Right lobe of liver (tissue), 6 donors: ENCODE measurements at regions not wholly inside any gene's neighbourhood (a gene's known extent, or its start where the extent isn't known, plus 50 kb on each side); places are given as distances from the start of the nearest gene placed in this dataset.

Source experiments
- ATAC-seq, 4 donors: fragments of 200-7000 bp; cut with Tn5 transposase; one replicate each; pipeline ENCODE4 v1.9.1; 2020; ENCODE audit warnings: mild to moderate bottlenecking in 4 of 4, moderate library complexity in 4 of 4
- DNase-seq, 3 donors: peaks; one replicate each; pipeline ENCODE4 v3.0.0-alpha.2; 2020
- H3K27ac ChIP-seq, 3 donors: fragments of 200-600 bp; one replicate each; pipeline ENCODE4 v1.8.0; 2022
- H3K27me3 ChIP-seq, 2 donors: fragments of 200-600 bp; one replicate each; pipeline ENCODE4 v1.8.0; 2022
- H3K36me3 ChIP-seq, 4 donors: fragments of 200-600 bp; sonication (generic) in 1 of 4; one replicate each; pipeline versions ENCODE4 v1.5.1 to v1.8.0; 2017 to 2022; ENCODE audit warnings: control low read depth in 1 of 4
- H3K4me1 ChIP-seq, 4 donors: fragments of 200-600 bp; sonication (generic) in 1 of 4; one replicate each; pipeline versions ENCODE4 v1.5.1 to v1.8.0; 2017 to 2022; ENCODE audit warnings: control low read depth in 1 of 4
- H3K4me3 ChIP-seq, 3 donors: fragments of 200-600 bp; one replicate each; pipeline ENCODE4 v1.8.0; 2022
- H3K9me3 ChIP-seq, 4 donors: fragments of 200-600 bp; sonication (generic) in 1 of 4; one replicate each; pipeline versions ENCODE4 v1.5.1 to v1.8.0; 2017 to 2022; ENCODE audit warnings: control low read depth in 1 of 4
- POLR2A ChIP-seq: fragments of 450-650 bp; IDR thresholded peaks from one replicate; pipeline ENCODE4 v1.6.1; 2017; ENCODE audit warnings: antibody characterized with exemption, mild to moderate bottlenecking
- WGBS: methylation state at CpG from one replicate; pipeline ENCODE4 v1.1.6; 2018; ENCODE audit warnings: low coverage, low lambda C conversion rate; ENCODE audit not compliant: insufficient coverage; ENCODE audit errors: missing lambda C conversion rate; 5-methylcytosine and 5-hydroxymethylcytosine counted together
- intact Hi-C, 2 donors: fragments of 100-400 bp; cut with DNase I; formaldehyde crosslinking; loops; one replicate each; pipeline versions ENCODE4 v1.11.2 to v1.14.1; 2022
- TF ChIP-seq, protein P1 (sequence below), 4 donors: fragments of 200-600 bp in 3 of 4; fragments of 450-650 bp in 1 of 4; IDR thresholded peaks; one replicate each; pipeline versions ENCODE4 v1.5.1 to v1.8.0; 2016 to 2022; ENCODE audit warnings: antibody characterized with exemption in 4 of 4, mild to moderate bottlenecking in 2 of 4
- donor health status: DM: no; HTN: yes; CAD: no.
- donor health status: DM: no; HTN: no; CAD: no.
- donor health status: DM: no; HTN: no; CAD: no.
- donor health status: DM: no; HTN: yes; CAD: no.
- donor health status: DM: no; HTN: yes; CAD: no.

DNA sequence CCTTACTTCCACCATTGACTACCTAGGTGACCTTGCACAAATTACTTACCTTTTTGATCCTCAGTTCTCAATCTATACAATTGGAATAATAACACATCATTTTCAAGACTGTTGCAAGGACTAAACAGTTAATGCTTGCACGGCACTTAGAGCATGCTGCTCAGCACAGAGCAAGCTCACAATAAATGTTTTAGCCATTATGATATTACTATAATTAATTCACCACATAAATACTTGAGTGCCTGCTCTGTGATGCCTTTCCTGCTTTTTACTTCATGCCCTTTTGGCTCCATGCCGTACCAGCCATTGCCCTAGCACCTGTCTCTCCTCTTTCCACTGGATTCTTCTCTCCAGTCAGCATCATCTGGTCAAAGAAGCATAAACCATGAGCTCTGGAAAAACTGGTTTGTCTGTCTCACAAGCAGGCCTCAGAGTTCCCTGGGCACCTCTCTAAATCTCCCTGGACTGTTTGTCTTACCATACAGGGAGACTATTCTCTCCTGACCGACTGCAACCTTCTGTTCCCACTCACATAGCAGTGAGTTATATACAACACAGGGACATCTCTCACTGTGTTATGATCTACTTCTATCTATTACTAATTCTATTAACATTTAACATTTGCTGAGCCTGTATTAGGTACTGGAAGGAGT is 260.4 kb upstream of the ADRA1B start:
- intact Hi-C loops = no loop called here
- WGBS = 52% methylated on average over 2 of the region's 3 CpGs
- Histone ChIP-seq H3K36me3 (no peaks in the 10 kb centered on the region), H3K9me3 (no peaks in the 10 kb centered on the region), H3K27ac (no peak overlapping the region), H3K4me3 (no peak overlapping the region), H3K4me1 (no peaks in the 10 kb centered on the region), H3K27me3 (no peaks in the 10 kb centered on the region)
- DNase-seq = no peak
- no peak for TF ChIP-seq POLR2A
- TF ChIP-seq, protein P1, sequence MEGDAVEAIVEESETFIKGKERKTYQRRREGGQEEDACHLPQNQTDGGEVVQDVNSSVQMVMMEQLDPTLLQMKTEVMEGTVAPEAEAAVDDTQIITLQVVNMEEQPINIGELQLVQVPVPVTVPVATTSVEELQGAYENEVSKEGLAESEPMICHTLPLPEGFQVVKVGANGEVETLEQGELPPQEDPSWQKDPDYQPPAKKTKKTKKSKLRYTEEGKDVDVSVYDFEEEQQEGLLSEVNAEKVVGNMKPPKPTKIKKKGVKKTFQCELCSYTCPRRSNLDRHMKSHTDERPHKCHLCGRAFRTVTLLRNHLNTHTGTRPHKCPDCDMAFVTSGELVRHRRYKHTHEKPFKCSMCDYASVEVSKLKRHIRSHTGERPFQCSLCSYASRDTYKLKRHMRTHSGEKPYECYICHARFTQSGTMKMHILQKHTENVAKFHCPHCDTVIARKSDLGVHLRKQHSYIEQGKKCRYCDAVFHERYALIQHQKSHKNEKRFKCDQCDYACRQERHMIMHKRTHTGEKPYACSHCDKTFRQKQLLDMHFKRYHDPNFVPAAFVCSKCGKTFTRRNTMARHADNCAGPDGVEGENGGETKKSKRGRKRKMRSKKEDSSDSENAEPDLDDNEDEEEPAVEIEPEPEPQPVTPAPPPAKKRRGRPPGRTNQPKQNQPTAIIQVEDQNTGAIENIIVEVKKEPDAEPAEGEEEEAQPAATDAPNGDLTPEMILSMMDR (IDR thresholded peaks at IDR 0.05) = no peak
- no peak for ATAC-seq

DNA sequence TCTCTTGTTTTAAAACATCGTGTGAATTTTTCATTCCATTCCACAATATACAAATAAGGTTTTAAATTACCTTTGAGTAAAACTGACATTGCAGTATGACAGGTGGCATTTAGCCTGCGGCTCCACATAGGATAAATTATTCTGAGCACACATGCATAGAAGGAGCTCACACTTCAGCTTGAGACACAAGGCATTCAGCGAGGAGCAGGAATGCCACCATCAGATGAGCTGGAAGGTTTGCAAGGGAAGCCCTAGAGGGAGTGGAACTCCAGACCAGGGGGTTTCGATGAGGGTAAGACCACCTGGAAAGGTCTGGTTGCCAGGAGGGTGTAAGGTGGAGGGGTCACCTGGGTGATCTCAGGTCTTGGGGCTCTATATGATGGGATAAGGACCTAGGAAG is 259.0 kb upstream of the ADRA1B start:
- Histone ChIP-seq H3K27me3 (no peaks in the 10 kb centered on the region), H3K9me3 (no peaks in the 10 kb centered on the region), H3K27ac (no peak overlapping the region), H3K4me3 (no peak overlapping the region), H3K36me3 (no peaks in the 10 kb centered on the region), H3K4me1 (no peaks in the 10 kb centered on the region)
- no peak for DNase-seq
- intact Hi-C loops = no loop called here
- WGBS = 44% methylated on average over 3 of the region's 4 CpGs
- TF ChIP-seq POLR2A = no peak
- TF ChIP-seq, protein P1 (IDR thresholded peaks at IDR 0.05) = no peak
- ATAC-seq = no peak

DNA sequence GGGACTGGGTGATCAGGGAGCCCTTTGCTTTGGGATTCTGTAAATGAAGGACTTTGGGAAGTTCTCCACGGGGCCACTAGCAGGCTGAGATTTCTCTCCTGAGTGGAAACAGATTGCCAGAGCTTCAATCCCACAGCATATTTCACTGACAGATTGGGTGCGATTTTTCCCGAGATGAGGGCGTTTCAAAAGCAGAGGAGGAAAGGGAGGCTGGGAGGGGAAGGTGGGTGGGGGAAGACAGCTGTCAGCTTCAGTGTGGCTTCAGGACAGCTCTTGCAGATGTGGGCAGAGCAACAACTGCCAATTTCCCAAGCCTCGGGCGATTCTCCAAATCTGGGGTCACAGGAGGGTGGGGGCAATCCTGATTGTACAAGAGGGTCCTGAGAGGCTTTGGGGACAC is 258.5 kb upstream of the ADRA1B start:
- ATAC-seq (no peak), DNase-seq (no peak)
- H3K9me3 ChIP-seq = no peaks in the 10 kb centered on the region
- no peaks in the 10 kb centered on the region for H3K36me3 ChIP-seq
- H3K27ac ChIP-seq = no peak overlapping the region
- intact Hi-C loops = no loop called here
- TF ChIP-seq, protein P1 (IDR thresholded peaks at IDR 0.05) = no peak
- TF ChIP-seq POLR2A = no peak
- H3K4me1 ChIP-seq = no peaks in the 10 kb centered on the region
- H3K27me3 ChIP-seq = no peaks in the 10 kb centered on the region
- 53% methylated on average over 3 of the region's 6 CpGs for WGBS
- H3K4me3 ChIP-seq = no peak overlapping the region

DNA sequence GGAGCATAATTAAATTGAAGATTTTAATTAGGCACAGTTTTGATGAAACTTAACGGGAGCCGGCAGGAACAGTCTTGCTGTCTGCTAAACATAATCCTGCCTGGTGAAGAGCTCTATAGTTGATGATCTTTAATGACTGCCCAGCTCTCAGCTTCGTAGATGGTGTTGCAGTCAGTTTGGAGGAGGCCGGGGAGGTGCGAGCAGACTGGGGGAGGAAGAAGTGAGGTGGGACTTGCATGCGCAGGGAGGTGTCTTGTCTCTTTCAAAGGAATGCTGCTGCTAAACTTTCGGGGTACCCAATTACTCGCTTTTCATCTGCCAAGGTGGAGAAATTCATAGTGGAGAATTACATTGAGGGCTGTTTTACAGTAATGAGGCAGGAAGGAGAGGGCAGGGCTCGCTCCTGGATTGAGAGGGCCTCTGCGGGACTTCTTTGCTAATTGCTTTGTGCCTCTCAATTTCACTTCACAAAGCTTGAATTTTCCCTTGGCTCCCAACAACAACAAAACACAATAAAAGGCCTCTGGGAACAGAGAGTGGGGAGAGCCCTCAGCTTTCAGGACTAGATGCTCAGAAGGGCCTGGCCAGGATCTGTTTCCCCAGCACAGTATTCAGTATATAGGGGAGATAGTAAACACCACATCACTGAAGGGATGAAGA is 257.9 kb upstream of the ADRA1B start:
- Histone ChIP-seq H3K4me3 (no peak overlapping the region), H3K36me3 (no peaks in the 10 kb centered on the region), H3K27ac (no peak overlapping the region), H3K4me1 (no peaks in the 10 kb centered on the region), H3K27me3 (no peaks in the 10 kb centered on the region), H3K9me3 (no peaks in the 10 kb centered on the region)
- no peak for TF ChIP-seq POLR2A
- TF ChIP-seq, protein P1 (IDR thresholded peaks at IDR 0.05) = no peak
- WGBS = 86% methylated on average over 8 of the region's 10 CpGs
- intact Hi-C loops = no loop called here
- DNase-seq (no peak), ATAC-seq (no peak)
